HG03432 (cell line): ENCODE measurements at regions not wholly inside any gene's neighbourhood (a gene's known extent, or its start where the extent isn't known, plus 50 kb on each side); places are given as distances from the start of the nearest gene placed in this dataset.

ENCODE experiments used
- ATAC-seq: cut with Tn5 transposase; IDR thresholded peaks from one replicate; pipeline ENCODE4 v1.9.1; 2021; ENCODE audit warnings: mild to moderate bottlenecking, moderate library complexity; ENCODE audit not compliant: unreplicated experiment

DNA sequence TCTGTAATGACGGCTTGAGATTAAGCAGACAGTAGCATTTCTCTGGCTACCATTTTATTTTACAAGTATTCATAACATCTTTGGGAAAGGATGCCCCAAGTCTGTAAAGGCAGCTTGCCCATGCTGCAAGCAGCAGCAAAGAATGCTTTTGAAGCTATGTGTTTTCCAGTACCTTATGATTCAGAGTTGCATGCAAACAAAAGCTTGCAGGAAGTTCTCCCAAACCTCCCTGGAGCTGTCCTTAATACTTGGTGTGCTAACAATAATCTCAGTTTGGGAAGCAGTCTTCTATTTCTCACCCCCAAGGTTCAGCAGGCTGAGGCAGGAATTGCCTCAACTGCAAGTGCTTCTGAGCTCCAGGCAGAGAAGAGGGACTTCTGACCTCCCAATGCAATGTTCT lies 60.8 kb downstream of the CCNA1 start:
- ATAC-seq, result no peak

DNA sequence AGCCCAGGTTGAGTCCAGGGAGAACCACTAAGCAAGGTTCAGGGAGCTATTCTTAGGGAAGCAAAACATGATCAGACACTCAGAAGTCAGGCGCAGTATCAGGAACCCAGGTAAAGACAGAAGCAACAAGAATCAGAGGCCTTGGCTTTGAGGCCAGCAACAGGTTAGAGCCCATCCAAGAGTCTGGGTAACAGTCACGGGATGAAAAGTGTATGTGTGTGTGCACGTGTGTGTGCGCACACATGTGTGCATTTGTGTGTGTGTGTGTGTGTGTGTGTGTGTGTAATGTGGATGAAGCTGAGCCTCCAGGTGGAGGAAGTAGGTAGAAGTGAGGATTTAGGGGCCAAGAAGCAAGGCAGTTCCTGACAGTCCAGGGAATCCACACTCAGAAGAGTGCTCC lies 63.1 kb downstream of the CCNA1 start:
- no peak for ATAC-seq

DNA sequence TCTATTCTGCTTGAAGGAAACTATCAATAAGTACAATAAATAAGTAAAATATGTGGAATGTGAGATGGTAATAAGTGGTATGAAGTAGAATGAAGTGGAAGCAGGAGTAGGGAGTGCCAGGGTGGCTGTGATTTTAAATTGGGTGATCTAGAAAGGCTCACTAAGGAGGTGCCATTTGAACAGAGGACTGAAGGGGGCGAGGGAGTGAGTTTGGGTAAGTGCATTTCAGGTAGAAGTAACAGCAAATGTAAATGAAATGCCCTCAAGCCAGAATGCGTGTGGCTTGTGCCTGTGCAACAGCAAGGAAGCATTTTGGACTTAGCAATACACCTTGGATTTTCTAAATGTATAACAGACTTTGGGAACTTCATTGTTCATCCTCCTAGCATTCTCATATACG lies 77.1 kb downstream of the CCNA1 start:
- ATAC-seq, result no peak

DNA sequence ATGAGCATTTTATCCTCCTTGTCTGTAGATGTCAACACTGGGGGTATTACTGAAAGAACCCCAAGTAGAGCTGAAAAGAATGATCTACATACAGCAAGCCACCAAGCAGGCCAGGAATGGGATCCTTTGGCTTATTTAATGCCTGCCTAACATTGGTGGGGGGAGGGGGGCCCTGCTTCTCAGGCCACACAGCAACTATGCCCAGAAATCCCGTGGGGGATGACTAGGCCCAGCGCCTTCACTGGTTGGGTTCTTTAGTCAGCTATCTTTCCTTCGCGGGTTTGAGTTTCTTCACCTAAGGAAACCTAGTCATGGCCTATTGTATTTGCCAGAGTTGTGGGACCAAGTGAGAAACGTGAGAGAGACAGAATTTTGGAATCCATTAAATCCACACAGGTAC lies 80.5 kb downstream of the CCNA1 start:
- ATAC-seq, result no peak

DNA sequence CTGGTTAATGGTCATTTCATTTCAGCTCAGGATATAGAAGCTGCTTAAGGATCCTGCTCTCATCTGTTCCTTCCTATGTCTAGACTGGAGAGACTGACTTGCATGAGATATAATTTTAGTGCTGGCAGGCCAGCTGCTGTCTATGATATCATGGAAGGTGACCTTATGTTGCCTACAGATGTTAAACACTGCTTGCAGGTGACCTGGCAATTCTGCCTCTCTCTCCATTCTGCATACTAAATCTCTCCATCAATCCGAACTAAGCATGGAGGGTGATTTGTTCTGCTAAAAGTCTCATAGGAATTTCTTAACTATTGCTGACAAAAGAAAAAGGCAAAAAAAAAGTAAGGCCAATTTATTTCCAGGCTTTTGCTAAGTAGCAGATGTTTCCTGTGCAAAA lies 81.0 kb downstream of the CCNA1 start:
- no peak for ATAC-seq

- ATAC-seq, result no peak
These were observed 83.2 kb downstream of the CCNA1 start for GRCh38 chr13:36515466-36515865.

- ATAC-seq, result no peak
These were observed 83.9 kb downstream of the CCNA1 start for GRCh38 chr13:36516225-36516624.

GRCh38 chr13:36518707-36519106 lies 86.4 kb downstream of the CCNA1 start:
- no peak for ATAC-seq

GRCh38 chr13:36519432-36519831 lies 87.1 kb downstream of the CCNA1 start:
- ATAC-seq, result no peak

DNA sequence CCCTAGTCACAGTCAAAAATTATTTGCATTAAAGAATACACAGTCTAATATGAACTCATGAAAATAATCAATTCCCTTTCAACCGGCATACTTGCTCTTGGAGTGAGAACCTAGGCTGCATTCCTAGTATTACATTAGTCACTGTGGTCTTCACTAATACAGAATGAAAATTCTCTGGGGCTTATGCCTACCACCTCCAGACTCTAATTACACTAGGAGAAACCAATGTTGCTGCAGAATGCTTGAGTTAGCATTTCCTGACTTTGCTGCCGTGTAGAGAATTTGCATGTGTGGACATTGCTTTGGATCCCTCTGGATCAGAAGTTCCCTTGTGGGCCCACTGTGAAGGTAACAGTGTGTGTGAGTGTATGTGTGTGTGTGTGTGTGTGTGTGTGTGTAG lies 87.8 kb downstream of the CCNA1 start:
- no peak for ATAC-seq

DNA sequence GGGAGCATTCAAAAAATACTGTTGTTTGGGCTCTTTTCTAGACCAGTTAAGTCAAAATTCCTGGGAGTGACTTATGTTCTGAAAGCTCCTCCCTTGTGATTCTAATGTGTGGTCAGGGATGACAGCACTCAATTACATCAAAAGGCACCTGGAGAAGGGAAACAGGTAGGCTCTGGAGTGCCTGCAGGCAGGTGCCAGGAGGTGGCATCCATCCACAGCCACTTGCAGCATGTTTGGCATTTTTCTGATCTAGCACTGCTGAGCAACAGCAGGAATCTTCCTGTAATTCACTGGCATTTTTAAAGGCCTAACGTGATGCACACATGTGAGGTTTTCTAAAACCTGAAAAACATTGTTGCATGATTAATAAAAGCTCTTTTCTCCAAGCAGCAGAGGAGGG lies 94.6 kb downstream of the CCNA1 start:
- no peak for ATAC-seq

GRCh38 chr13:36528105-36528504 lies 95.8 kb downstream of the CCNA1 start:
- ATAC-seq, result no peak

DNA sequence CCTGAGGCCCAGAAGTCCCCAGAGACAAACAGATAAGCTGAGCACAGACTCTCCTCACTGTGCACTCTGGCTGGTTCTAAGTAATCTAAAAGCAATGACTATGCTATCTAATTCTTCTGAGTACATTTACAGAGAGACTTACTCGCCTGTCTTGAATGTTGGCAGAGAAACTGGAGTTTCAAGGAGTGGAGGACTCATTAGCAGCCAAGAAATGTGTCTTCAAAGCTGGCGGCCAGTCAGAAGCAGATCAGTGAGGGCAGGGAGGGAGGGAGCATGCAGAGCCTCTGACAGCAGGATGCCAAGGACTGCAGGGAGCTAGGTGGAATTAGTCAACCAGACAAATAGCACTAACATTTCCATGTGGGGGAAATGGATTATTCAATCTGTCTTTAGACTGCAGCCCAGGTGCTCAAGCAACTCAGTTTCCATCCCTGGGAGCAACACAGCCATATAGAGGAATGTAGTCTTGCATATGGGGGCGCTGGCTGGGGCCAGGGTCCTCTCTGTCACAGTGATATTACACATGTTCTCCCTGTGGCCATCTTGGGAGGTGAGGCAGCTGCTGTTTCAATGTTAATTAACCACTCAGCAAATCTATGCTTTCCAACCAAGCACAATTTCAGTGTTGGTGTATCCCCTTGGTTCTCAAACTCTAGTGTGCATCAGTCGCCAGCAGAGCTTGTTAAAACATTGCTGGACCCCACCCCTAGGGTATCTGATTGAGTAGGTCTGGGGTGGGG lies 97.9 kb downstream of the CCNA1 start:
- no peak for ATAC-seq

GRCh38 chr13:36530861-36531590 lies 98.7 kb downstream of the CCNA1 start:
- ATAC-seq, result no peak

- no peak for ATAC-seq
These were observed 99.6 kb downstream of the CCNA1 start for GRCh38 chr13:36531746-36532486.

GRCh38 chr13:36533806-36534205 lies 101.5 kb downstream of the CCNA1 start:
- no peak for ATAC-seq

DNA sequence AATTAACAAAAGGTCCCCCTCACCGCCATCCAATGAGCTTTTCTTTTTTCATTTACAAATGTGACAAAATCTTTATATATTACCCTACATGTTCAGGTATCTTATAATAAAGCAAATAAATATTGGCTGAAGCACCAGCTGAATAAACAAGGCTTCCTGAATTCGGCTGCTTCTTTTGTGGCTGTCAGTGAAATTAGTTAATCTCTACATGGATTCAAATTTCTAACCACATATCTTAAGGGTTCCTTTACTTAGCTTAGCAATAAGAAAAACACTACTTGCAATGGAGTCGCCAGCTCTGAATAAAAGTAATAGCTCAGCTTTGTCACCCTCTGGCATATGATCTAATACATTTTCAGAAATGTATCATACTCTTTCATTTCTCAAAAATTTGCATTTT lies 104.3 kb downstream of the CCNA1 start:
- ATAC-seq, result no peak

DNA sequence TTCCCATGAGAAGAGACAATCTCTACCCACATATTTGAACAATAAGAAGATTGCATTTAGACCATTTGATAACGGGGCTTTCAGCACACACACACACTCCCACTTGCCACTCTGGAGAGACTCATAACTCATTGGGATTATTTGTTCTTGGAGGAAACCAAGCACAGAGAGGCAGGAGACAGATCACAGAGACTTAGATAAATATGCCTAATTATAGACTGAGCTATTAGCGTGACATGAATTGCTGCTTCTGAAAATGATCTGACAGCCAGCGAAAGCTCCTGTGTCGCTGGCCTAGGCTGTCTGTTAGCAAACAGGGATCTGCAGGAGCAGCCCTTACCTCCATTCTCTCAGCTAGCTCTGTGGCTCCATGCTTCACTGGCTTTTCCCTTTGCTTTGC lies 111.4 kb downstream of the CCNA1 start:
- ATAC-seq, result no peak

- no peak for ATAC-seq
These were observed 115.8 kb downstream of the CCNA1 start for GRCh38 chr13:36548129-36548528.

GRCh38 chr13:36549126-36549702 lies 116.9 kb downstream of the CCNA1 start:
- no peak for ATAC-seq

DNA sequence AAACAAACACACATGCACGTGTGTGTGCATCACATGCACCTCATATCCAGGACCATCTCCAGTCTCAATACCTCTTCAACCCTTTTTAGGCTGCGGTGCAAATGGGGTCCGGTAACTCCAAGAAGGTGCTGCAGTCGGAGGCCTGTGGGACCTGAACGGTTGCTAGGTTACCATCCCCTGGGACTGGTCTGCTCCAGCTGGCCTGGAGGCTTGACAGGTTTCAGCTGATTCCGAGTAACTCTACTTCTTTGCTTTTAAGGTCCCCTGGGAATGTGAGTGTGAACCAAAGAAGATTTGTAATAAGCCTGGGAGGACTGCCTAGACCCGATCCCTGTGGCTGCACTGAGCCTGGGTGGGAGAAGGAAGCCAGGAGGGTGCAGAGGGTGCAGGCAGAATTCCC lies 117.5 kb downstream of the CCNA1 start:
- no peak for ATAC-seq

DNA sequence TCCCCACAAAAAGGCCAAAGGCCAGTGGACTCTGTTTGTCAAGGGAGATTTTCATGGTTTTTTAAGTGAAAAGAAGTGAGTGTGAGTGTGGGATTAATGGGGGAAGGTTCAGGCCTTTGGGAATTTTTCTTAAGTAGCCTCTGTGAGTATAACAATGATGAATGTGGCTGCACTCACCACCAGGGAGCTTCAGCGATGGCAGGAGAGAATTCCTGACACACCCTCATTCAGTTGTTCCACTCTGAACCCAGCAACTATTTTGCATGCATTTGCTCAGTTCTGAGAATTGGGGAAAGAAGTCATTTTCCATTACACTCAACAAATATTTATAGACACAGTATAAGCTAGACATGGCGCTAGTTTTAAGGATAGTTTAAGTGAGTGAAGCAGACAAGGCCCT lies 117.9 kb downstream of the CCNA1 start:
- ATAC-seq, result no peak
